AG04450 (cell line): ENCODE measurements at regions not wholly inside any gene's neighbourhood (a gene's known extent, or its start where the extent isn't known, plus 50 kb on each side); places are given as distances from the start of the nearest gene placed in this dataset.

Source experiments
- CTCF ChIA-PET: fragments of 300-600, 350-600 bp; formaldehyde crosslinking; extraction: SDS; loops from one replicate; lab custom pipeline; 2022; ENCODE audit warnings: antibody characterized with exemption, inconsistent platforms; lab: Charles Lee
- POLR2A ChIA-PET: fragments of 350-600 bp; formaldehyde crosslinking; extraction: SDS; loops from one replicate; lab custom pipeline; 2021; ENCODE audit warnings: antibody characterized with exemption, inconsistent platforms; lab: Yijun Ruan, JAX
- DNase-seq: peaks from one replicate; pipeline ENCODE4 v3.0.0-alpha.2; 2011; ENCODE audit warnings: low read depth, low spot score
- H3K27ac ChIP-seq: one replicate; pipeline ENCODE4 v1.5.1; 2012; ENCODE audit warnings: low read depth, low read length, control low read depth
- H3K27me3 ChIP-seq: one replicate; pipeline ENCODE4 v1.6.0; 2012; ENCODE audit warnings: low read length; ENCODE audit not compliant: control insufficient read depth, insufficient read depth
- H3K4me3 ChIP-seq: 2 replicates; pipeline ENCODE4 v1.5.1; 2011; ENCODE audit warnings: mild to moderate bottlenecking, low read depth, low read length, control low read depth
- H3K9me3 ChIP-seq: 2 replicates; pipeline ENCODE4 v1.5.1; 2012; ENCODE audit warnings: low read length; ENCODE audit not compliant: control insufficient read depth, insufficient read depth
- CTCF ChIP-seq: IDR thresholded peaks from 2 replicates; pipeline ENCODE4 v1.5.1; 2011; ENCODE audit warnings: low read depth, low read length, control low read depth, inconsistent platforms

GRCh38 chr1:221886743-221887414 lies 145.0 kb upstream of the DUSP10 start:
- CTCF ChIA-PET = interaction anchor here (1.0 to 2.6 kb wide), 2 partner anchors 13 to 568 kb away, joined by 3 to 7 read pairs; no protein-coding TSS in a partner anchor
- Histone ChIP-seq H3K27me3 (no peaks in the 10 kb centered on the region), H3K9me3 (no peaks in the 10 kb centered on the region), H3K4me3 (no peak overlapping the region), H3K27ac (no peak overlapping the region)
- peak; percentile 18; the same call in 1 of the 2 replicates for TF ChIP-seq CTCF
- POLR2A ChIA-PET = no interaction called here
- DNase-seq = peak; percentile 29

GRCh38 chr1:221886311-221886710 lies 144.4 kb upstream of the DUSP10 start:
- CTCF ChIA-PET = interaction anchor here (1.0 to 2.6 kb wide), 2 partner anchors 12 to 569 kb away, joined by 3 to 7 read pairs; no protein-coding TSS in a partner anchor
- TF ChIP-seq CTCF = no peak
- POLR2A ChIA-PET = no interaction called here
- Histone ChIP-seq H3K27me3 (no peaks in the 10 kb centered on the region), H3K9me3 (no peaks in the 10 kb centered on the region), H3K4me3 (no peak overlapping the region), H3K27ac (no peak overlapping the region)
- no peak for DNase-seq

GRCh38 chr1:221884821-221885220 lies 142.9 kb upstream of the DUSP10 start:
- no peak for DNase-seq

GRCh38 chr1:221881805-221882581 lies 140.1 kb upstream of the DUSP10 start:
- no peak for DNase-seq
- no peak overlapping the region for H3K27ac ChIP-seq
- H3K9me3 ChIP-seq = no peaks in the 10 kb centered on the region
- H3K4me3 ChIP-seq = no peak overlapping the region
- no peak for TF ChIP-seq CTCF
- H3K27me3 ChIP-seq = no peaks in the 10 kb centered on the region
- POLR2A ChIA-PET = no interaction called here
- CTCF ChIA-PET = no interaction called here

More at GRCh38 chr1:221884821-221885220, 142.9 kb upstream of the DUSP10 start:
- ChIA-PET CTCF (interaction anchor here (0.5 to 0.6 kb wide), 2 partner anchors 9 to 557 kb away, joined by 3 to 6 read pairs; no protein-coding TSS in a partner anchor), POLR2A (no interaction called here)
- no peak overlapping the region for H3K4me3 ChIP-seq
- no peaks in the 10 kb centered on the region for H3K9me3 ChIP-seq
- no peak for TF ChIP-seq CTCF
- H3K27ac ChIP-seq = no peak overlapping the region
- no peaks in the 10 kb centered on the region for H3K27me3 ChIP-seq

GRCh38 chr1:221880182-221880581 lies 138.3 kb upstream of the DUSP10 start:
- TF ChIP-seq CTCF = no peak
- ChIA-PET POLR2A (no interaction called here), CTCF (no interaction called here)
- no peak overlapping the region for H3K27ac ChIP-seq
- no peaks in the 10 kb centered on the region for H3K9me3 ChIP-seq
- H3K27me3 ChIP-seq = no peaks in the 10 kb centered on the region
- DNase-seq = no peak
- H3K4me3 ChIP-seq = no peak overlapping the region
